HG03025 (cell line): ENCODE measurements at regions not wholly inside any gene's neighbourhood (a gene's known extent, or its start where the extent isn't known, plus 50 kb on each side); places are given as distances from the start of the nearest gene placed in this dataset.
"Not testable (repeated sequence)": the region's sequence is repeated elsewhere in the genome, so short reads cannot be mapped to it uniquely, and the experiment has no call there.

Experiments used
- ATAC-seq: cut with Tn5 transposase; IDR thresholded peaks from one replicate; pipeline ENCODE4 v1.9.1; 2021; ENCODE audit warnings: mild to moderate bottlenecking, moderate library complexity; ENCODE audit not compliant: unreplicated experiment, low FRiP score

DNA sequence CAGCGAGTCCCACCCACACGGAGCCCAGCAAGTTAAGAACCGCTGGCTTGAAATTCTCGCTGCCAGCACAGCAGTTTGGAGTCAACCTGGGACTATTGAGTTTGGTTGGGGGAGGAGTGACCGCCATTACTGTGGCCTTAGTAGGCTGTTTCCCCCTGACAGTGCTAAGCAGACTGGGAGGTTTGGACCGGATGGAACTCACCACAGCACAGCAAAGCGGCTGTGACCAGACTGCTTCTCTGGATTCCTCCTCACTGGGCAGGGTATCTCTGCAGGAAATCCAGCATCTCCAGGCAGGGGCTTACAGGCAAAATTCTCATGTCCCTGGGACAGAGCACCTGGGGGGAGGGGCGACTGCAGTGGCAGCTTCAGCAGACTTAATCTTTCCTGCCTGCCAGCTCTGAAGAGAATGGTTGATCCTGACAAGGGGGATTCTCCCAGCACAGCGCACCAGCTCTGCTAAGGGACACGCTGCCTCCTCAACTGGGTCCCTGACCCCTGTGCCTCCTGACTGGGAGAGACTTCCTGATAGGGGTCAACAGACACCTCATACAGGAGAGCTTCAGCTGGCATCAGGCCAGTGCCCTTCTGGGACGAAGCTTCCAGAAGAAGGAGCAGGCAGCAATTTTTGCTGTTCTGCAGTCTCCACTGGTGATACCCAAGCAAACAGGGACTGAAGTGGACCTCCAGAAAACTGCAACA lies 425.4 kb downstream of the NYAP2 start:
- ATAC-seq = no peak

DNA sequence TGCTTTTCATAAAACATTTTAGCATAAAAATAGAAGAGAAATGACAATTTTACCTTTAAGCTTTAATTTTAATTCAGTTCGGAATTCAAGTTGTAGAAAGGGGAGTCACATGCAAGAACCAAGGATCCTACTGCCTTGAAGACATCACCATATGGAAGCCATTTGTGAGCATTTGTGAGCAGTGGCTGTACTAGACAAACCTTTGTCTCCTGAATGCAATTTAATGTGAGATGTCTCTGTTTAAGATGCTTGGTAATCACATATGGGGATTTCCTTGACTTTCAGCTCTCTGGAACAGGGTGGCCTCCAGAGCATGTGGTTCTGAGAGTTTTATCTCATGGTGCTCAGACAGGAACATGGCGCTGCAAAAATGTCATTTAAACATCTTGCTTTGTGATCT lies 421.8 kb downstream of the NYAP2 start:
- no peak for ATAC-seq

DNA sequence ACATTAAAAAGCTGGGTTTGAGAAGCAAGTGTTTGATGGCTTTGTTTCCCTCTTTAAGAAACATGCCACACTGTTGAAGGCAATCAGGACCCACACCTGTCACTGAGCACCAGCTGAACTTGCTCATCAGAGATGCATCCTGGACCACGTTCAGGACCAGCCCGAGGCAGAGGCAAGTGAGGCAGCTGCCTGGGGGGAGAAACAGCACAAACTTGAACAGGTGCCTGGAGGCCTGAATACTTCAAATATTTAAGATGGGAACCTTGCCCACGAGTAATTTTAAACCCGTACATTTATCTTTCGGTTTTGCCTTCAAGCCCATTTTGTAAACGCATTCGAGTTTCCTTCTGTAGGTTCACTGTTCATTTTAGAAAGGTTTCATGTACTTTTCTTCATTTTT lies 421.3 kb downstream of the NYAP2 start:
- no peak for ATAC-seq

DNA sequence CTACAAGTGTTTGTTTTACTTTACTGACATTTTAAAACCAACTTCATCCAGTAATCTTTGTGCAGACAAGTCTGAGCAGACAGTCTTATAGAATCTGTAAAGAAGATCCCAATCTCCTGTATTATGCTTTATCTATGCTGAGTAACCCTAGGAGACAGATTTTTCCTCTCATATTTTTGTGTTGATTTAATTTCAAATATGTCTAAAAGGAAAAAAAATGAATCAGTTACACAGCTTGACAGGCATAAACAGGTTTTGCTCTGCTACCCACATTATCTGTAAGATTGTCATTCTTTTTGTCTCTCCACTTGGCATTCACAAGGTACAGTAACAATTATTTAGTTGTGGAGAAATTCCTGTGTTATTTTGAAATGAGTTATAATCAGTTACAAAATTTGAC lies 415.0 kb downstream of the NYAP2 start:
- ATAC-seq = no peak

DNA sequence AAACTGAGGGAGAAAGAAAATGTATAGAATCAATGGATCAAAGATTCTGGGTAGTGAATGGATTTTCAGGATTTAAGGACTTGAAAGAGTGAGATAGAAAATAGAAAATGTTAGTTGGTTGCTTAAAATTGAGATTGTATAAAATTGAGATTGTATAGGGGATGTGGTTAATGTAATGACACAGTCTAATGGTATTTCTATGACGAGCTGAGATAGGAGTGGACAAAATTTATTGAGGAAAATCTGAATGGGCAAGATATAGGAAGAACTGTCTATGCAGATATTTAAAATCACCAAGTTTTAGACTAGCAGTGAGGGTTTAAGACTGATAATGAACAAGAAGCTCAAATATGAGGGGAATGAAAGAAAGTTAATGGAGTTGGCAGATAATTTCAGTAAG lies 406.6 kb downstream of the NYAP2 start:
- no peak for ATAC-seq

DNA sequence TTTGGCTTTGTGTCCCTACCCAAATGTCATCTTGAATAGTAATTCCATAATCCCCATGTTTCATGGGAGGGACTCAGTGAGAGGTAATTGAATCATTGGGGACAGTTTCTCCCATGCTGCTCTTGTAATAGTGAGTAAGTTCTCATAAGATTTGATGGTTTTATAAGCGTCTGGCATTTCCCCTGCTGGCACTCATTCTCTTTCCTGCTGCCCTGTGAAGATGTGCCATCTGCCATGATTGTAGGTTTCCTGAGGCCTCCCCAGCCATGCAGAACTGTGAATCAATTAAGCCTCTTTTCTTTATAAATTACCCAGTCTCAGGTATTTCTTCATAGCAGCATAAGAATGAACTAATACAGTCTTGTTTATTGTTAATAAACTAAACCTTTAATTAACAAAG lies 402.6 kb downstream of the NYAP2 start:
- not testable (repeated sequence) for ATAC-seq

DNA sequence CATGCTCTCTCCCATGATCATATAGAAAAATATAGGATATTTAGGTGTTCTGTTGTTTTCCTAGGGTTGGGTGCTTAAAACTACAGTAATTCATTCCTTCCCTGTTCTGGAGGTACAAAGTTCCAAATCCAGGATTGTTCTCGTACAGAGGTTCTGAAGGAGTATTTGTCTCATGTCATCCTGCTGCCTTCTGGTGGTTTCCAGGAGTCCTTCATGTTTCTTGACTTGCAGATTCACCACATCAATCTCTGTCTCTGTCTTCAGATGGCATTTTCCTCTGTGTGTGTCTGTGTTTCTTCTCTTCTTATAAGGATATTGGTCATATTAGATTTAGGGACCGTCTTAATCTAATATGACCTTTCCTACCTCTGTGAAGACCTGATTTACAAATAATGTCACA lies 397.9 kb downstream of the NYAP2 start:
- no peak for ATAC-seq

DNA sequence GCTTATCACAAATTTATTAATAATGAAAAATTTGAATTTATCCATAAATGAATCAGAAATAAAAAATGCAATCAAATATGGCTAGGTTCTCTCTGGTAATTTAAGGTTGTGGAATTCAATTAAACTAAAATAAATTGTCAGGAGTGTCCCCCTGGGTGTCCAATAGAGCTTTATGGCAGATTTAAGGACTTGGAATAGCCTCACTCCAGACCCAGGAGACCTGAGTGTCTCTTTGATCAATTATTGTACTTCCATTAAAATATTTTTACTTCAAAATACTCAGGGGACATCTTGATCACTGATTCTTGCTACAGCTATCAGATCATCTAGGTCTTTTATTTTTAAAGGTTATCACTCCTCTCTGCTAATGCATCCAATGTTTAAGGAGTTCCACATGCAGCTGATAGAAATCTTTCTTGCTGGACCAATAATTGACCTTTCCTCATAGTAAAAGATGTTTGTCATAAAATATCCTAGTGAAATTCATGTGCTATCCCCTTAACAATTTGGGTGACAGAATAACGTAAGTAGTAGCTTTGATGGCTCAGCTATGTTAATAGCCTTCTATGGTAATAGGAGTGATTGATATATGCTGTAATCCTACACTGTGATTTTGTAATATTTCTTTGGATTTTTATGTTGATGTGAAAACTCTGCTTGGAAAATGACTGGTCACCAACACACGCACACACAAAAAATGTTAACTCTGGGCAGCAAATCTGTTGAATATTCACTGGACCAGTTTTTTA lies 395.3 kb downstream of the NYAP2 start:
- no peak for ATAC-seq

DNA sequence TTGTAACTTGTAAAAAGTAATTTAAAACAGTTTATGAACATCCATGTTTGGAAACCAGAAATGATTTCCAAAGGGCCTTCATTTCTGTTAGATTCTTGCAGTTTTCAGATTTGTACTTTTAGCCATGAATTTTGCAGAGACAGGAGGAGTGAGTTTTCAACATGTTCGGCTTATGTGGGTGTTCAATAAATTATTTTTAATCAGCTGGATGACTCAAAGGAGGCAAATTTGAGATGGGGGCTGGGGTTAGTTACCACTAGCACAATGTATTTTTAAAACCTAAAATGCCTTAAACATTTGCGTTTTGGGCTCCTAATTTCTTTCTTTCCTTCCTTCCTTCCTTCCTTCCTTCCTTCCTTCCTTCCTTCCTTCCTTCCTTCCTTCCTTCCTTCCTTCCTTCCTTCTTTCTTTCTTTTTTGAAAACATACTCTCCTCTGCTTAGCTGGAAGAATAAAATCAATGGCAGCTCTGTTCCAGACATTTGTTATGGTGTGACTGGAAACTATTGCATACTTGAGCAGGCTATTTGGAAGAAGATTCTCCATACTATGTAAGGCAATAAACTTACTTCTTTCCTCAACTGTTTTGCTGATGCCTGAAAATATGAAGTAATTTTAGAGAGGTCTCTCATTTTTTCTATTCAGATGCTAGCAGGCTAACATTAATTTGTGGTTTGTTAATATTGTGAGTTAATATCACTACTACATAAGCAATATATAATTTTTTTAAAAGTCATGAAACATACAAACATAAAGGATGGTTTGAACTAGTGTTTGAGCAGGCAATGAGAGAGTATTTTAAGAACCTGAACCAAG lies 394.4 kb downstream of the NYAP2 start:
- ATAC-seq = no peak

DNA sequence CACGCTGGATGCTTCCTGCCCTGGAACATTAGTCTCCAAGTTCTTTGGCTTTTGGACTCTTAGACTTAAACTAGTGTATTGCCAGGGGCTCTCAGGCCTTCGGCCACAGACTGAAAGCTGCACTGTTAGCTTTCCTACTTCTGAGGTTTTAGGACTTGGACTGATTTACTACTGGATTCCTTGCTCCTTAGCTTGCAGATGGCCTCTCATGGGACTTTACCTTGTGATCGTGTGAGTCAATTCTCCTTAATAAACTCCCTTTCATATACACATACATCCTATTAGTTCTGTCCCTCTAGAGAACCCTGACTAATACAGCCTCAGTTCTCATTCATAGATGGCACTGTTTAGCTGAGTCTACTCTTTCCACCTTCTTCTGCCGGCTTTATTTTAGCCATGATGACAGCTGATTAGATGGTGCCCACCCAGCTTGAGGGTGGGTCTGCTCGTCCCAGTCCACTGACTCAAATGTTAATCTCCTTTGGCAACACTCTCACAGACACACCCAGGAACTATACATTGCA lies 389.1 kb downstream of the NYAP2 start:
- ATAC-seq = no peak

DNA sequence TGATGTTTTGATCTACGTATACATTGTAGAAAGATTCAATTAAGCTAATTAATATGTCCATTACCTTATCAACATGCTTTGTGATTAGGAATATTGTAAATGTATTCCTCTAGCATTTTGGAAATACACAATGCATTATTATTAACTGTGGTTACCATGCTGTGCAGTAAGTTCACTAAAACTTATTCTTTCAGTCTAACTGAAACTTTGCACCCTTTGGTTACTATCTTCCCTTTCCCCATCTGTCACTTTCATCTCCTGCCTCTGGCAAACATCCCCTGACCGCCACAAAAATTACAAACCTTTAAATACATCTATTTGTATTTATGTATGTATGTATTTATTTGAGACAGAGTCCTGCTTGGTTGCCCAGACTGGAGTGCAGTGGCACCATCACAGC lies 388.0 kb downstream of the NYAP2 start:
- ATAC-seq = no peak

DNA sequence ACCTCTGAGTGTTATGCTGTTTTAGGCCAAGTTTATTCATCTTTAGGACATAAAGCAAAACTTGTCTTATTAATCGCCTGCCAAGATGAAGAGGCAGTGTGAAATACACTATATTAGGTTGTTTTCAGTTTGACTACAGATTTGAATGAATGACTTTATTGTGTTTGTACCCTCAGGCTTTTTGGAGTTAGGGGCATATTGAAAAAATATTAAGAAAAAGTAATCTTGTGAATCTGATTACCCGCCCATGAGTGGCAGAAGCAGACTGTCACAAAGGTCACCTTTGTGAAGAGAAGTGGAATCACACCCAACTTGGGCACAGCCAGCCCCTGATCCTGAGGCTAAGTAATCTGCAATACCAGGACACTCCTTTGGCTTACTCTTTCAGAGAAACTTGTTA lies 382.5 kb downstream of the NYAP2 start:
- ATAC-seq = no peak

DNA sequence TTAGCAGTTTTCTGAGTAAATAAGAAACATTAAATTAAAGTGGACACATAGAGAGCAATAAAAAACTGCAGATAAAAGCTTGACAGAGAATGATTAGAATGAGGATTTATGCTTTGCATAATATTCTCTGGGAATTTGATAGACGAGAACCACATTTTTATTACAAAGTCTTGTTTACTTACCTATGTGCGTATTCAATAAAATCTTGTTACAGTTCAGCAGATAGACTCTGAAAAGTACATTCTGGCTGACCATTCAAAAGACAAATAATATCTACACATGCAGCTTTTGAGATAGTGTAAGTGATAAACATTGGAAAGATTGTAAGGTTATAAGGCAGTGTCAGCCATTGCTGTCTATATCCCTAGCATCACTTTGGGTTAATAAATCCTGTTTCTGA lies 381.6 kb downstream of the NYAP2 start:
- no peak for ATAC-seq

DNA sequence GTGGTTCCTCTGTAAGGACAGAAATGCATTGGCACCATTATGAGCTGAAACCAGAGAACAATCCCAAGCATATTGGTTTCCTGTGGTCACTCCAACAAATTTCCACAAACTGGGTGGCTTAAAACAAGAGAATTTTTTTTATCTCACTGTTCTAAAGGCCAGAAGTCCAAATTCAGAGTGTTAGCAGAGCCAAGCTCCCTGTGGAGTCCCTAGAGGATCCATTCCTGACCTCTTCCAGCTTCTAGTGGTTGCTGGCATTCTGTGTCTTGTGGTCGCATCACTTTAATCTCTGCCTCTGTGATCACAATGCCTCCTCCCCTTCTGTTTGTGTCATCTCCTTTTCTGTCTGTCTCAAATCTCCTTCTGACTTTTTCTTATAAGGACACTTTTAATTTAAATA lies 380.3 kb downstream of the NYAP2 start:
- no peak for ATAC-seq

DNA sequence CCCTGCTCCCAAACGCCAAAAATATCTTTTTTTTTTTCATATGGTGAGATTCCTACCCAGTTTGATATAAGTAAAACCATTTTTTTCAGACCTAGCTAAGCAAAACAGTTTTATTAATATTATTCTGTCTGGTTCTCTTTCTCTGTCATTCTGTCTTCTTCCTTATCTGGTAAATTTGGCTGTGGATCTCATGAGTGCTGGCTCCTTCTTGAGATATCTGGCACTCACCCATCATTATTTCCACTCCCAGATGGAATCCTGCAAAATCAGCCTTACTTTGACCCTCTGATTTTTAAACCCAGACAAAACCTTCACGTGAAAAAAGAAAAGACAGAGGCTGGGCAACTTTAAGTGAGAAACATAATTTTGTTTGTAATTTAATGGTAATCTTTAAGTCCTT lies 373.6 kb downstream of the NYAP2 start:
- no peak for ATAC-seq

DNA sequence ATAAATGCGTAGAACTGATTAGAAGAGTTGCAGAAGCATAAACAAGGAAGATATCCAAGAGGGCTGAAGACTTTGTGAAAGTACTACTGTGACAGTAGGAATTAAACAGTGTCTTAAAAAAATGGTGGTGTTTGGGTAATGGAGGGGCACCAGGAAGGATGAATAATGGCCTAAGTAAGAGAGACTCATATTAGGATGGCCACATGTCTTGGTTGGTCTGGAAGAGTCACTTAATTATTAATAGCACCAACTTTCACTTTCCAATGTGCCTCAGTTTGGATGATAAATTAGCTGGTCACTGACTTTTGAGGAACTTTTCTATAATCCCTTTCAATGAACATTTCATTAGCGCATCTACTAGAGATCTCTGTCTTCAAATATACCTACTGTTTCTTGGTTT lies 372.2 kb downstream of the NYAP2 start:
- no peak for ATAC-seq

DNA sequence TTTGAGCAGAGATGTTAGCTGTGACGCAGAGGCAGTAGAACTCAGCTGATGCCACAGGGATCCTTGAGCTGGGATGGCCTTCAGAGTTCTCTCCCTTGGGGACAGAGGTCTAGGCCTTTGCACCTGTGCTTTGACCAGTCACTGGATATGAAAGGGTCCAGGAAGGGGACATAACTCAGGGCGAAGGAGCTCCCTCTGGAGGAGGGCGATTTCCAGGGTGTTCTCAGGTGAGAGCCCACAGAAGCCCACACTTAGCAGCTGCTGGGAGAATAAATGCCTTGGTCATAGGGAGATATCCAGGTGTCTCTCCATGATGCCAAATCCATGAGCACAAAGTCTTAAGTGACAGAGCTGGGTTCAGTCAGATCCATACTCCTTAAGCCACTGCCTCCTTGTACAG lies 369.2 kb downstream of the NYAP2 start:
- ATAC-seq = no peak

DNA sequence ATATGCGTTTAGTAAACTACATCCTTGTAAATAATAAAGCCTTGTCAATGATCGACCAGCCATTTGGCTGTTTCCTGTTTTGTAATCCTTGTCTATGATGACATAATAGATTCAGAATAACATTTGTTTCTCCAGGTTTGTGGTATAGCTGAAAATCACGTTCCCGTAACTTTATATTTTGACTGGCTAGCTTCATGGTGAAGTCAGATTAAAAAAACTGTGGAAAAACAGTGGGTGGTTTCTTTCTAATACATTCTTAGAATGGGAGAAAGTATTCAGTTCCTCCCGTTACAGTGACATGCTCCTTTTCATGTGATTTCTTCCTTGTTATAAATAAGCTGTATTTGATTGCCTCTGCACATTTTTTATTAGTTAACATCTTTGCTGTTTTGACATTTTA lies 366.9 kb downstream of the NYAP2 start:
- no peak for ATAC-seq

DNA sequence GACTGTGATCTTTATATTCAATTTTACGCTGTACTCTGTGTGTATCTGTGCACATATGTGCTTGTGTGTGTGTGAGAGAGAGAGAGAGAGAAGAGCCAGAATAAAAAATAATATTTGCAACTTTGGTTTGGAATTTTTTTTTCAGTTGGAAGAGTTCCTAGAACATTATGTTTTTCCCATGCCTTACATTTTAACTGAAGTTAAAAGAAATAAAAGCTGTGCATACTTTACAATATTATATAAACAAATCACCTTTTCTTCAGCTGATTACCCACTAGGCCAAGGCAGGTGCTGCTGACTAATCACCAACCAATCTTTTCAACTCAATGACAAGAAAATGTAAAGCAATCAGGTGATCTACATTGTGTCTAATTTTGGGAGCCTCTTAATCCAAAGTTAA lies 366.3 kb downstream of the NYAP2 start:
- no peak for ATAC-seq

DNA sequence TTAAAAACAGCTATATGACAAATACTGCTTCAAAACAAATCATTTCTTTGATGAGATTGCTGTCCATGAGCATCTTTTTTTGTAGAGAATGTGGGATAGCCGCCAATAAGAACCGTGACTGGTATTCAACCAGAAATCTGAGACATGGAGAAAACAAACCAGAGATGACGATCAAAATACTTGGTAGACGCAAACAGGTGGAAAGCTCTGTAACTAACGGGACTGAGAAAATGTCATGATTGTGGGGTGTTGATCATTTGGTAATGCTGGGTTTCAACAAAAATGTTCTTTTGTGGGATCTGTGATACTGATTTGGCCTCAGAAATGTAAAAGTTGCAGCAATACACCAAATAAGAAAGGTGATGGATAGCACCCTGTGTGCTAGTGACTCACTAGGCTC lies 364.8 kb downstream of the NYAP2 start:
- ATAC-seq = no peak

DNA sequence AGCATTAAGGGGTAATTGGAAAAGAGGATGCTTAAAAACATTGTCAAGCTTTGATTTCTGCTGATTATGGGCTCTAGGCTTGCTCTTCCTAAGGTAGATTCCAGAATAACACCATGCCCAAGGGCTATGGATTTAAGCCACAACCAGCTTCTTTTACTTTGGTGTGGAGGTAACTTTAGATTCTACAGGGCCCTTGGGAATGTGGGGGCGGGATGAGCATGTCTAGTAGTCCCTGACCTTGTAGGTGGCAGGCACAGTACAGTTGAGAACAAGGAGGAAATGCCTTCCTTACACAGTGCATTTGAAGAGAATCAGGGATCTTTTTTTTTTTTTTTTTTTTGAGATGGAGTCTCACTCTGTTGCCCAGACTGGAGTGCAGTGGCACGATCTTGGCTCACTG lies 364.2 kb downstream of the NYAP2 start:
- no peak for ATAC-seq
